GM19463 (cell line): ENCODE measurements at regions not wholly inside any gene's neighbourhood (a gene's known extent, or its start where the extent isn't known, plus 50 kb on each side); places are given as distances from the start of the nearest gene placed in this dataset.

Experiments
- ATAC-seq: cut with Tn5 transposase; IDR thresholded peaks from one replicate; pipeline ENCODE4 v1.9.1; 2021; ENCODE audit warnings: mild to moderate bottlenecking, moderate library complexity; ENCODE audit not compliant: unreplicated experiment

DNA sequence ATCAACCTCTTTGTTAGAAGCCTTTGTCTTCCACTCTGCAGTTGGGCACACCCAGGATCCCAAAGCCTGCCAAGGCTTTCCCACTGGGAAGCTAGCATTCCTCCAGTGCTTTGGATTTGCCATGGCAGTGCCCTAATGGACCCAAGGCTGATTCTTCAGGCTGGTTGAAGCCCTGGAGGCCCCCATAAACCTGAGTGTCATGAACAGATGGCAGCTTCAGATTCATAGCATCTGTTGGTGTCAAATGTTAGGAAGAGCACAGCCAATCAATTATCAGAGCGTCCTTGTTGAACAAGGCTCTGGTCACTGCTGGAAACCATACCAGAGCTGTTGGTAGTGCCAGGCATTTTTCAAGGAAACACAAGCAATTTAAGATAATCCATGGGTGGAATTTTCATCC lies 241.1 kb upstream of the KLF4 start:
- ATAC-seq, result no peak

- ATAC-seq, result no peak
Observed at GRCh38 chr9:107727086-107727780, 237.7 kb upstream of the KLF4 start.

- no peak for ATAC-seq
Observed at GRCh38 chr9:107723015-107723414, 233.4 kb upstream of the KLF4 start.

DNA sequence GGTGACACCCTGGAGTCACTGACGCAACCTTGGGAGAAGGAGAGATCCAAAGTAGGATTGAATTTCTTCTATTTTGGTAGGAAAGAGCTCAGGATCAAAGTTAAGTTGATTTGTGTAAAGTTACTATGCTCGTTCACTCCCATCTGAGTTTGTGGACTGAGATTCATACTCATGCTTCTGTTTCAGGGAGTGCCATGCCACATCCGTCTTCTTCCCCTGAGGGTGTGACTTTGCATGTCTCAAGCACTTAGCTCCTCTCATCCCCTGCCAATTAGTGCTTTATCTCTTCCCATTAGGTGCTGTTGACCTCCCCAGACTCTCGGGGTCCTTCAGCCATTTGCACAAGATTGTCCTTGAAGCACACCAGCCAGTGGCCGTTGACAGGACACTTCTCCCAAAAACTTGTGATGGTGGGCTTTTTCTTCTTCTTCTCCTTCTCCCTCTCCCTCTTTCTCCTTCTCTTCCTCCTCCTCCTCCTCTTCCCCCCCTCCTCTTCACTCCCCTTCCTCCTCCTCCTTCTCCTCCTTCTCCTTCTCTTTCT lies 232.2 kb upstream of the KLF4 start:
- ATAC-seq, result no peak

DNA sequence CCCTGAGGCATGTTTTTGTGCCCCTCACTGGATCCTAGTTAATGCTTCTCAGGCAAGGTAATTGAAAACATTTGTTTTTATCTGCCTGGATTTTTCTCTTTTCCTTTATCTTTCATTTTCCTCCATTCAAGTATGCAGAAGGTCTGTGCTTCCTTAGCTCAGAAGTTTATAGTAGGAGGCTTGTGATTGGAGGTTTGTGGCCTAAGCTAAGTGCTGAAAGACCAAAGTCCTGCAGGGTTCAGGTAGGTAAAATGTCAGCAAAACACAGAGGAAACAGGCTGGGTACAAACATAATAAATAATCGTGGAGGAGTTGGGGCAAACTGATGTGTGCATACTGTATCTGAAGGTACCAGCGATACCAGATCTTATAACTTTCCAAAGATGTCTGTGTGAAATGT lies 230.9 kb upstream of the KLF4 start:
- ATAC-seq, result no peak

- no peak for ATAC-seq
Observed at GRCh38 chr9:107717529-107718314, 228.2 kb upstream of the KLF4 start.

DNA sequence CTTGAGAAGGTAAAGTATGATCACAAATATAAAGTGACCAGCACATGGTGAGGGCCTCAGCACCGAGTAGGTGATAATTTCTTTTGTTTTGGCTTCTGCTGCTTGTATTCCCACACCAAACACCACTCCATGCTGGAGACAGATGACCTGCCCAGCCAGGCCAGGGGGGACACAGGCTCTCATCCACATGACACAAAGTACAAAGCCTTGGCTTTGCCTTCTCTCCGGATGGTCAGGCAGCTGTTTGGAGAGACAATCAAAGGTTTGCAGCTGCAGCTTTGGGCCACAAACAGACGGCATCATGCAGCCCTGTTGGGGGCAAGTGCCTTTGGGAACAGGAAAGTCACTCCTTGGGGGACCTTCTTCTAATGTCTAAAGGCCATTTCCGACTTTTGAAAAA lies 226.2 kb upstream of the KLF4 start:
- no peak for ATAC-seq

GRCh38 chr9:107713470-107713869 lies 223.9 kb upstream of the KLF4 start:
- ATAC-seq, result no peak

GRCh38 chr9:107712390-107712789 lies 222.8 kb upstream of the KLF4 start:
- ATAC-seq, result no peak

DNA sequence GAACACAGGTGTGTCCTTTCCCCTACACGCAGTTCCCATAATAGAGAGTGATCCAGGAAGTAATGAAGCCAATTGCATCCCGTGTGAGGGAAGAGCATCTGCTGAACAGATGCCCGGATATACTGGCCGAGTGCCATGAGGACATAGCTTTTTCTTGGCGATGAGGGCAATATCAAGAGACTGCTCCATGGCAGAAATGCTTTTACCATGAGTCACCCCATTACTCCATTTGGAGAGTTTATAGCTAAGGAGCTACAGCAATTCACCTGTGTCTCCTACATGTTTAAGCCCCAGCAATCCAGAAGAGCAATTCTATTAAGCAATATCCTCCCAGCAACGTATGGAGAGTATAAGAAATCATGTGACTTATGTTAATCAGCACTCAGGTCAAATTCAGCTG lies 222.0 kb upstream of the KLF4 start:
- ATAC-seq, result no peak

- no peak for ATAC-seq
Observed at GRCh38 chr9:107710953-107711352, 221.4 kb upstream of the KLF4 start.

GRCh38 chr9:107710546-107710945 lies 221.0 kb upstream of the KLF4 start:
- ATAC-seq, result no peak

GRCh38 chr9:107708791-107709190 lies 219.2 kb upstream of the KLF4 start:
- ATAC-seq, result no peak

DNA sequence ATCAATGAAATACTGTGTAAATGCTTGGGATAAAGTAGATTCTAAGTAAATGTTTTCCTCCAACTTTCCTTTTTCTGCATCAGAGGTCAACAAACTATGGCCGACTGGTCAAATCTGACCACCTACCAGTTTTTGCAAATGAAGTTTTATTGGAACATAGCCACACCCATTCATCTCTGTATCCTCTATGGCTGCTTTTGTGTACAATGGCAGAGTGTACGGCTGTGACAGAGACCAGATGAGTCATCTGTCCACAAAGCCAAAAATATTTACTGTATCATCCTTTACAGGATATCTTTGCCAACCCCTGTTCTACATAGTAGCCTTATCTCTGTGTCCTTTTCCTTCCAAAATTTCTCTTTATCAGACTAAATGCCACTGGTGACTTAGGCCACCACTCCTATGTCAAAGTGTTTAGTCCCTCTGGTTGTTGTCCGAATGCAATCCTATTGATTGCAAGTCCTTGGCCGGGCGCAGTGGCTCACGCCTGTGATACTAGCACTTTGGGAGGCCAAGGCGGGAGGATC lies 218.4 kb upstream of the KLF4 start:
- no peak for ATAC-seq

DNA sequence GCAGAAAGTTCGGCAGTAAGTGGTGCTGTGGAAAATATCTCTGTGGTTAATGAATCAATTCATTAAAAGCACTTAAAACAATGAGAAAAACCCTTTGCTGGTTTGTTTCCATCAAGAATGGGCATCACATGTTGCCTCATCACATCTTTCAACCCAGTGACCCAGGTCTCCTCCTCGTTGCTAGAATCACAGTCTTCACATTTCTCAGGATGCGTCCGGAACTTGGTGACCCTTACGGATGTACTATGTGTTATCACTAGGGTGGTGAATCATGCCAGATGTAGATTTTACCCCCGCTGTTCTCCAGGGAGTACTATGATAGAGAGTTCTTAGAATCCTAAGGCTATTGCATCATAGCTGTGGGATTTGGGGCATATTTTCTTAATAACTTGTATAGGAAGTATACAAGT lies 217.9 kb upstream of the KLF4 start:
- no peak for ATAC-seq

GRCh38 chr9:107706701-107707427 lies 217.3 kb upstream of the KLF4 start:
- ATAC-seq, result no peak

DNA sequence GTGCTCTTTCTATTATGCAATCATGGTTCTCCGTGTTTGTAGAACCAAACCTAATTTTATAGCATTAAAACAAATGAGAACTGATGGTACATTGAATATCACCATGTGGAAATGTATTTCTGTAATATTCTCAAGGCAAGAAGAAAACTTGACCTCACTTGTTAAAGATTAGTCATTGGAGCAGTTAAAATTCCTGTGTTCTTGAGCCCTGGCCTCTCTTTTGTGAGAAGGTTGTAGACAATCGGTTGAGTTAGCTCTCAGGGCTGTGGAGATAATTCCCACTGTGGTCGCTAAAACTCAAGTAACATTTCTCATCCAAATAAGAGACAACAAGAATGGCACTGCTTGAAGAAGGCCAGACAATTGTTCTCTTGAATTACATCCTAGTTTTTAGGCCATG lies 216.0 kb upstream of the KLF4 start:
- no peak for ATAC-seq

- ATAC-seq, result no peak
Observed at GRCh38 chr9:107704774-107705173, 215.2 kb upstream of the KLF4 start.

DNA sequence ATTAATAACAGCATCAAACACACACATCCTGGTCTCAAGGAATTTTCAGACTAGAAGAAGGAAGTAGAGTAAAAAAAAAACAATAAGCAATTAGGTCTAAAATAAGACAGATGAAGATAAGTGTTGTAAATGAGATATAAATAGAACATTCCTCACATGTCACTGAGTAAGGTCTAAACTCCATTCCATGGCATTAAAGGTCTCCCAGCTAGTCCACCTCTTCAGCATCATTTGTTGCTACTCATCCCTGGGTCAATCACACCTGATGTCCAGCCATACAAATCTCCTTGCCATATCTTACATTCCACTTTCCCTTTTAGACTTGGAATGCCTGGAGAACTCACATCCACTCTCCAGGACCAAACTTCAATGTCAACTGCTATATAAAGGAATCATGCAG lies 214.1 kb upstream of the KLF4 start:
- no peak for ATAC-seq

- no peak for ATAC-seq
Observed at GRCh38 chr9:107700847-107701246, 211.3 kb upstream of the KLF4 start.

DNA sequence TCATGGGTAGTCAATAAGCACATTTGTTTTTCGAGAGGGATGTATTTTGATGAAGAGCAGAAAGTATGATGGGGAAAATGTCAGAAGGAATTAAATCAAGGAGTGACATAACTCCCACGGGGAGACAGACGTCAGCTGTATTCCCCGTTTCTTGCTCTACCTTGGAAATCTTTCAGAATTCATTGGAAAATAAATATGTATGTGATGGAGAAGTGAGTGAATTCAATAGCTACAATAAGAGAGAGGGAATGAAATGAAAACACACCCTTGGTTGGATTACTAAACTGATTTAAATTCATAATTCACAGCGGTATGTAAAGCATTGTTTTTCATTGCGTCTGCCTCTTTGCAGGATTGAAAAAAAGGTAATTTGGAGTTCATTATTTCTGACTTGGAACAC lies 209.7 kb upstream of the KLF4 start:
- ATAC-seq, result no peak
